AG20443 (cell line): ENCODE measurements at regions not wholly inside any gene's neighbourhood (a gene's known extent, or its start where the extent isn't known, plus 50 kb on each side); places are given as distances from the start of the nearest gene placed in this dataset.

Experiments used
- DNase-seq: peaks from one replicate; pipeline ENCODE4 v3.0.0; 2012; ENCODE audit warnings: low spot score, mixed read lengths

- DNase-seq: no peak
Measured at GRCh38 chr5:82807021-82807420, 270.2 kb downstream of the TMEM167A start.

- DNase-seq: no peak
Measured at GRCh38 chr5:82806513-82806912, 270.7 kb downstream of the TMEM167A start.

- DNase-seq: no peak
Measured at GRCh38 chr5:82804155-82804690, 273.0 kb downstream of the TMEM167A start.

- no peak for DNase-seq
Measured at GRCh38 chr5:82802954-82803353, 274.2 kb downstream of the TMEM167A start.

- no peak for DNase-seq
Measured at GRCh38 chr5:82800826-82801225, 276.4 kb downstream of the TMEM167A start.

- peak; percentile 17 for DNase-seq
Measured at GRCh38 chr5:82799361-82800077, 277.7 kb downstream of the TMEM167A start.

- no peak for DNase-seq
Measured at GRCh38 chr5:82798676-82799075, 278.5 kb downstream of the TMEM167A start.

- DNase-seq: no peak
Measured at GRCh38 chr5:82796643-82797416, 280.4 kb downstream of the TMEM167A start.

- DNase-seq: no peak
Measured at GRCh38 chr5:82794876-82795275, 282.3 kb downstream of the TMEM167A start.

- DNase-seq: peak; percentile 37
Measured at GRCh38 chr5:82793808-82794419, 283.3 kb downstream of the TMEM167A start.

- DNase-seq: no peak
Measured at GRCh38 chr5:82792096-82792495, 285.1 kb downstream of the TMEM167A start.

- DNase-seq: no peak
Measured at GRCh38 chr5:82789095-82789494, 288.1 kb downstream of the TMEM167A start.

GRCh38 chr5:82786748-82787147 lies 290.4 kb downstream of the TMEM167A start:
- no peak for DNase-seq

- DNase-seq: no peak
Measured at GRCh38 chr5:82785882-82786509, 291.2 kb downstream of the TMEM167A start.

GRCh38 chr5:82785456-82785855 lies 291.7 kb downstream of the TMEM167A start:
- DNase-seq: no peak

- no peak for DNase-seq
Measured at GRCh38 chr5:82784521-82784920, 292.7 kb downstream of the TMEM167A start.

GRCh38 chr5:82777106-82777505 lies 300.1 kb downstream of the TMEM167A start:
- no peak for DNase-seq

- DNase-seq: no peak
Measured at GRCh38 chr5:82772281-82772680, 304.9 kb downstream of the TMEM167A start.

- DNase-seq: no peak
Measured at GRCh38 chr5:82766206-82766605, 311.0 kb downstream of the TMEM167A start.

GRCh38 chr5:82765765-82766164 lies 311.4 kb downstream of the TMEM167A start:
- DNase-seq: no peak

GRCh38 chr5:82760856-82761255 lies 316.3 kb downstream of the TMEM167A start:
- DNase-seq: no peak

GRCh38 chr5:82758881-82759280 lies 318.3 kb downstream of the TMEM167A start:
- DNase-seq: no peak
